ENCODE measurements at regions not wholly inside any gene's neighbourhood (a gene's known extent, or its start where the extent isn't known, plus 50 kb on each side); places are given as distances from the start of the nearest gene placed in this dataset.

- H3K27ac ChIP-seq, result no peak overlapping the region
- intact Hi-C loops (cut with DNase I; ENCODE audit: low total_unique reads), result no loop called here
- H3K4me3 ChIP-seq, result no peak overlapping the region
- TF ChIP-seq CTCF (IDR thresholded peaks at IDR 0.05), result no peak
- TF ChIP-seq POLR2A (IDR thresholded peaks at IDR 0.05), result no peak
- H3K27me3 ChIP-seq, result no peaks in the 10 kb centered on the region
- H3K4me1 ChIP-seq, result no peaks in the 10 kb centered on the region
- no peaks in the 10 kb centered on the region for H3K9me3 ChIP-seq
- no peaks in the 10 kb centered on the region for H3K36me3 ChIP-seq
- DNase-seq, result no peak
Measured at GRCh38 chr7:96418581-96418980, 96.7 kb upstream of the SLC25A13 start.

GRCh38 chr7:96417784-96418183, 95.9 kb upstream of the SLC25A13 start:
- TF ChIP-seq POLR2A (IDR thresholded peaks at IDR 0.05), result no peak
- TF ChIP-seq CTCF (IDR thresholded peaks at IDR 0.05), result no peak

GRCh38 chr7:96416599-96416998, 94.7 kb upstream of the SLC25A13 start:
- no peaks in the 10 kb centered on the region for H3K27me3 ChIP-seq
- no peak overlapping the region for H3K27ac ChIP-seq
- H3K36me3 ChIP-seq, result no peaks in the 10 kb centered on the region
- no peaks in the 10 kb centered on the region for H3K9me3 ChIP-seq
- intact Hi-C loops (cut with DNase I; ENCODE audit: low total_unique reads), result no loop called here
- DNase-seq, result no peak
- TF ChIP-seq CTCF (IDR thresholded peaks at IDR 0.05), result no peak
- no peak for TF ChIP-seq POLR2A (IDR thresholded peaks at IDR 0.05)
- no peaks in the 10 kb centered on the region for H3K4me1 ChIP-seq
- no peak overlapping the region for H3K4me3 ChIP-seq

More at GRCh38 chr7:96417784-96418183, 95.9 kb upstream of the SLC25A13 start:
- DNase-seq, result no peak
- Histone ChIP-seq H3K27me3 (no peaks in the 10 kb centered on the region), H3K4me3 (no peak overlapping the region), H3K9me3 (no peaks in the 10 kb centered on the region), H3K36me3 (no peaks in the 10 kb centered on the region), H3K27ac (no peak overlapping the region), H3K4me1 (no peaks in the 10 kb centered on the region)
- intact Hi-C loops (cut with DNase I; ENCODE audit: low total_unique reads), result no loop called here

DNA sequence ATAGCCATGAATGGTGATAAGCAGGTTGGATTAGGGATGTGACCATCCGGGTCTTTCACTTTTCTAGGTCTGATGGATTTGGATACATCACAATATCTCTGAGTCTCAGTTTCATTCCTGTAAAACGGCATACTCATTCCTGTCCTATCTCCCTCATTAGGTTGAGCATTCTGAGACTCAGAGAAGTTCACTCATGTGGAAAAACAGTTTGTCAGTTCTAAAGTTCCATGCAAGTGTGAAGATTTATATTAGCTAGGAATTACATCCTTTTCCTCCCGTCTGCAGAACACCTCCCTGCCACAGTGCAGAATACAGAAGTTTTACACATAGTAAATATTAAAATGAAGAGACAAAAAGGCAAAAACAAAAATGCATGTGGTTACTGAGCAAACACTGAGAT, 94.2 kb upstream of the SLC25A13 start:
- Histone ChIP-seq H3K36me3 (no peaks in the 10 kb centered on the region), H3K4me3 (no peak overlapping the region), H3K27me3 (no peaks in the 10 kb centered on the region), H3K27ac (no peak overlapping the region), H3K9me3 (no peaks in the 10 kb centered on the region), H3K4me1 (no peaks in the 10 kb centered on the region)
- TF ChIP-seq CTCF (IDR thresholded peaks at IDR 0.05) (no peak), POLR2A (IDR thresholded peaks at IDR 0.05) (no peak)
- DNase-seq, result no peak
- intact Hi-C loops (cut with DNase I; ENCODE audit: low total_unique reads), result no loop called here

DNA sequence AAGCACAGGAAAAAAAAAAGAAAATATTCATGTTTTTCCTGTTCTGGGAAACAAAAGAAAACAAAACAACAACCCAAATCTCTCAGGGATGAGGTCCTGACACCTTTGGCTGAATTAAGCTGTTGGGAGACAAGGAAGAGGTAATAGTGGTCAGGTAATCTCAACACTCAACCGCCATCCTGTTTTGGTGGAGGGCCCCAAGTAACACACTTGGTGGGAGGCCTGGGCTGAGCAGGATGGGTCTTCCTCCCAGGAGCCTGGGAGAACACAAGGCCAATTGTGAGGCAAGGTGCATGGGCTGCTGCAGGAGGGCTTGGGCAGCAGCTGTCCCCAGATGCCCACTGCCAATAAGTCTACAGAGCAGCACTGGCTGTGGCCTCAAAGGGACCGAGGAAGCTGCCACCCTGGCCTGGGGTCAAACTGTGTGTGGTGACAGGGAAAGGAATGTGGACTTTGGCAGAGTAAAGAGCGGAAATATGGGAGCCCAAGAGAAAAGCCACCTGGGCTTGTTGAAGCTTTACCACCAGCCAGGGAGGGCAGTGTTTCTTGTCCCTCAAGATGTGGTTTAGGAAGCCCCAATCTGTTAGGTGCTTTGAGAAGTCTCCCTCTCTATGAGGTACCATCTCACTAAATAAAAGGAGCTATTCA, 93.5 kb upstream of the SLC25A13 start:
- no peak for TF ChIP-seq CTCF (IDR thresholded peaks at IDR 0.05)
- no peak for TF ChIP-seq POLR2A (IDR thresholded peaks at IDR 0.05)
- H3K36me3 ChIP-seq, result no peaks in the 10 kb centered on the region
- no peak overlapping the region for H3K4me3 ChIP-seq
- H3K27me3 ChIP-seq, result no peaks in the 10 kb centered on the region
- H3K9me3 ChIP-seq, result no peaks in the 10 kb centered on the region
- no peak for DNase-seq
- H3K4me1 ChIP-seq, result no peaks in the 10 kb centered on the region
- intact Hi-C loops (cut with DNase I; ENCODE audit: low total_unique reads), result no loop called here
- H3K27ac ChIP-seq, result no peak overlapping the region
